NT2/D1 (cell line): ENCODE measurements at regions not wholly inside any gene's neighbourhood (a gene's known extent, or its start where the extent isn't known, plus 50 kb on each side); places are given as distances from the start of the nearest gene placed in this dataset.

Experiments used
- DNase-seq: peaks from one replicate; pipeline ENCODE4 v3.0.0-alpha.2; 2011; ENCODE audit warnings: low read depth, low spot score
- H3K27me3 ChIP-seq: 2 replicates; pipeline ENCODE4 v1.6.0; 2011; ENCODE audit warnings: mild to moderate bottlenecking; ENCODE audit not compliant: insufficient read length, insufficient read depth
- H3K36me3 ChIP-seq: 2 replicates; pipeline ENCODE4 v1.6.1; 2011; ENCODE audit warnings: mild to moderate bottlenecking, low read length, mixed read lengths; ENCODE audit not compliant: insufficient read depth, insufficient read length
- H3K4me1 ChIP-seq: 2 replicates; pipeline ENCODE4 v1.5.1; 2011; ENCODE audit not compliant: insufficient read depth, insufficient read length
- H3K4me3 ChIP-seq: 2 replicates; pipeline ENCODE4 v1.5.1; 2011; ENCODE audit warnings: low read depth; ENCODE audit not compliant: insufficient read length
- H3K9ac ChIP-seq: 2 replicates; pipeline ENCODE4 v1.6.0; 2011; ENCODE audit warnings: low read depth; ENCODE audit not compliant: insufficient read length
- H3K9me3 ChIP-seq: 2 replicates; pipeline ENCODE4 v1.5.1; 2011; ENCODE audit warnings: mild to moderate bottlenecking, low read length; ENCODE audit not compliant: insufficient read depth
- SUZ12 ChIP-seq: IDR thresholded peaks from 2 replicates; pipeline ENCODE4 v1.6.1; 2011; ENCODE audit not compliant: insufficient read length, insufficient read depth; ENCODE audit errors: extremely low read depth
- YY1 ChIP-seq: IDR thresholded peaks from 2 replicates; pipeline ENCODE4 v1.6.1; 2011; ENCODE audit not compliant: insufficient read length, insufficient read depth
- ZNF274 ChIP-seq: IDR thresholded peaks from 2 replicates; pipeline ENCODE4 v1.6.1; 2011; ENCODE audit warnings: mild to moderate bottlenecking, low read depth, low read length

DNA sequence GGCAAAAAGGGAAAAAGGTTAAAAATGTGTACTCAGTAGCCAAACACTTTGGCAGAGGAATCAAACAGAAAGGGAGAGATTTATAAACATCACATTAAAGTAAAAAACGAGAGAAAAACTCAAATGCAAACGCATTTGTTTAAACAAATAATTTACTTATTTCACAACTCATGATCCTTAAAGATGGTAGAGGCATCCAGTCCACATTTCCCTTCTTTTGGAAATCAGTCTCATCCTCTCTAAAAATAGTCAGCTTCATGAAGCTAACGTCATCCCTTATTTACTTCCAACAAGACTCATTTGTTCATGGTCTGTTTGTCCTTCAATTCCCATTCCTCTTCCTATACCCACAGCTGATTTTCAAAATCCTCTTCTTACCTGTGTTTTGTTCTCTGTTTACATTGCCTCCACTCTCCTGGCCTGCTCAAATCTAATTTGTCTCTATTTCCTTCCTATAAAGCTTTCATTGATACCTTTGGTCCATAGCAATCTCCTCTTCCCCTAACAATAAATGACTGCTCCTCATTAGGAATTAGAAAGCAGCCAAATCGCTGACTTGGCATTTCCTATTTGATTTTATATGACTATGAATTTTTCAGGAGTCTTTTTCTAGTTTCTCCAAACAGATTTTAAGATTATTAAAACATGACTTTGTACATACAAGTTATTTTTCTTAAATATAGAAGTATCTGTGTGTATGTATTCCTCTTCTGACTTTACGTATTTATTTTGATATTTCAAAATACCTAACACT lies 805.3 kb downstream of the TLE1 start:
- no peak for TF ChIP-seq SUZ12
- no peak for TF ChIP-seq ZNF274
- no peak for TF ChIP-seq YY1
- Histone ChIP-seq H3K4me1 (no peaks in the 10 kb centered on the region), H3K4me3 (no peak overlapping the region), H3K9ac (no peak overlapping the region), H3K27me3 (no peaks in the 10 kb centered on the region), H3K9me3 (no peaks in the 10 kb centered on the region), H3K36me3 (no peaks in the 10 kb centered on the region)
- DNase-seq: no peak

DNA sequence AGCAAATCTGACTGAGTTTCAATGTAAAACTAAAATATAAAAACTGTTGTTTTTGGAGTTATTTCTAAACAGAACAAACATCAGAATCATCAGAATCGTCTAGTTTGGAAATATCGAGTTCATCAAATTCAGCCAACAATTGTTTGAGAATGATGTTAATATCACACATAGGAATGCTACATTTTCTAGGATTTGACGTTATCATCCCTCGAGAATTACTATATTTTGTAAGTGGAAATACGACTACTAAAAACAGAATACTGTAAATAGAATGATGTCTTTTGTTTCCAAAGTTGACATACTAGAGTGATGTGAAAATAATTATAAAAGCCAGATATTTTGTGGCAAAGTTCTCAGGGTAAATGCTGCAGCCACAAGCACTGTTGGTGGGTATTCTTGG lies 805.9 kb downstream of the TLE1 start:
- Histone ChIP-seq H3K9me3 (no peaks in the 10 kb centered on the region), H3K4me1 (no peaks in the 10 kb centered on the region), H3K4me3 (no peak overlapping the region), H3K36me3 (no peaks in the 10 kb centered on the region), H3K9ac (no peak overlapping the region), H3K27me3 (no peaks in the 10 kb centered on the region)
- TF ChIP-seq SUZ12: no peak
- no peak for TF ChIP-seq ZNF274
- TF ChIP-seq YY1: no peak
- DNase-seq: no peak

DNA sequence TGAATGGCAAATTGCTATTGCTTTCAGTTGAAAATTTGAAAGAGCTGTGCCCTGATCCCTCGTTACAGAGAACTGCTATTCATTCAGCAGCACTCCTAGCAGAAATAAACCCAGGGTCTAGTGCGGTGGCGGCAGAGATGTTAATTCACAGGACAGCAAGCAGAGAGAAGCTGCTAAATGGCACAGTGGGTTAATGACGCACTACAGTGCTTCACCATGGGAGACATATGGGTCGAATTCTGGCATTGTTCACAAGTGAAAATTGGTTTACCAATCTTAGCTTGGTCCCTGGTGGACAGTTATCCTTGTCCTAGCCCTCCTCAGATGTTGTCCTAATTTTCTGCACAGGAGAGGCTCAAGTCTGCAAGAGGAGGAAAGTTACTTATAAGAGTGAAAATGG lies 807.4 kb downstream of the TLE1 start:
- H3K27me3 ChIP-seq: no peaks in the 10 kb centered on the region
- DNase-seq: no peak
- no peaks in the 10 kb centered on the region for H3K9me3 ChIP-seq
- H3K4me3 ChIP-seq: no peak overlapping the region
- no peaks in the 10 kb centered on the region for H3K4me1 ChIP-seq
- no peak overlapping the region for H3K9ac ChIP-seq
- no peak for TF ChIP-seq ZNF274
- TF ChIP-seq YY1: no peak
- no peak for TF ChIP-seq SUZ12
- H3K36me3 ChIP-seq: no peaks in the 10 kb centered on the region

DNA sequence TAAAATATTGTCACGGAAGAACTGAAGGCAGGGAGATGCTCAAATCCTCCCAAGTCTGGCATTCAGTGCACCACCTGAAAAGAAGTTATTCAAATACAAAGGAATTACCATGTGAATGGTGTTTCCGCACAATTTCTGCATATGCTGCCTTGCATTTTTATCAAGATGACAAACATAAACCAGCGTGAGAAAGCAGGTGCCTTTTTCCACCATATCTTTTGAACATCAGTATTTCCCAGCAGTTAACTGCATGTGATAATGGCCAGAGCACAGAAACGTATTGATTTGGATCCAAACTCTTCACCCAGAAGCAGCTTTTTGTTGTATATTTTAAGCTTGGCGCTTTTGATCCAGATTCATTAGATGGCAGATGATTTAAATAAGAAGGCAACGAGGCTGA lies 808.0 kb downstream of the TLE1 start:
- H3K9ac ChIP-seq: no peak overlapping the region
- no peak overlapping the region for H3K4me3 ChIP-seq
- no peaks in the 10 kb centered on the region for H3K4me1 ChIP-seq
- TF ChIP-seq SUZ12: no peak
- TF ChIP-seq ZNF274: no peak
- no peak for TF ChIP-seq YY1
- no peaks in the 10 kb centered on the region for H3K27me3 ChIP-seq
- no peaks in the 10 kb centered on the region for H3K36me3 ChIP-seq
- no peaks in the 10 kb centered on the region for H3K9me3 ChIP-seq
- DNase-seq: no peak

DNA sequence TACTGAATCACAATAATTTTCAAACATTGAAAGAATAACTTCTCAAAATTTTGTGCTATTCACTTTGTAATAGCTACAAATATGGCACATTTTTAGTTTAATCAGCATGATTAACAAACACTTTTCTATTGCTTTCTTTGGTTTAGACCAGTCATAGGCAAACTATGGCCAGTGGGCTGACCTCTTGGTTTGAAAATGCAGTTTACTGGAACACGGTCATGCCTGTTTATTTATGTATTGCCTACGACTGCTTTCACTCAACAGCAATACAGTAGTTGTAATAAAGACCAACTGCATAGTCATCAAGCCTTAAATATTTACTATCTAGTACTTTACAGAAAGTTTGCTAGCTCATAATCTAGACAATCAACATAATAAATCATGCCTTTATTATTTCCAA lies 810.8 kb downstream of the TLE1 start:
- TF ChIP-seq SUZ12 (no peak), YY1 (no peak), ZNF274 (no peak)
- no peak overlapping the region for H3K4me3 ChIP-seq
- no peaks in the 10 kb centered on the region for H3K36me3 ChIP-seq
- no peaks in the 10 kb centered on the region for H3K9me3 ChIP-seq
- no peak for DNase-seq
- no peak overlapping the region for H3K9ac ChIP-seq
- no peaks in the 10 kb centered on the region for H3K4me1 ChIP-seq
- H3K27me3 ChIP-seq: no peaks in the 10 kb centered on the region

DNA sequence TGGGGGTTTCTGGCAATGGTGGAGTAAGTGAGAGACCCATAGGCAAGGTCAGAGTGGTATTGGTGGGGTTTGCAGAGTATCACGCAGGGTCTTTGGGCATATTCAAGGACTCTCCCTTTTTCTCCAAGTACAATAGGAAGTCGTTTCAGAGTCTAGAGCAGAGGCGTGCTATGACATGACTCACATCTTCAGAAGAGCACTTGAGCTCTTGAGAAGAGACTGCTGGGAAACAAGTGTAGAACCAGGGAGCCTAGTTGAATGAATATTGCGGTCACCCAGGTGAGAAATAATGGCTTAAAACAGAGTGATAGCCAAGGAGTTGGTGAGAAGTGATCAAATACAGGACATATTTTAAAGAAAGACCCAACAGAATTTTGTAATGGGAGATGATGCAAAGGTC lies 813.4 kb downstream of the TLE1 start:
- H3K4me1 ChIP-seq: no peaks in the 10 kb centered on the region
- DNase-seq: no peak
- no peak overlapping the region for H3K4me3 ChIP-seq
- H3K27me3 ChIP-seq: no peaks in the 10 kb centered on the region
- H3K9ac ChIP-seq: no peak overlapping the region
- no peaks in the 10 kb centered on the region for H3K36me3 ChIP-seq
- TF ChIP-seq ZNF274: no peak
- TF ChIP-seq SUZ12: no peak
- TF ChIP-seq YY1: no peak
- no peaks in the 10 kb centered on the region for H3K9me3 ChIP-seq

DNA sequence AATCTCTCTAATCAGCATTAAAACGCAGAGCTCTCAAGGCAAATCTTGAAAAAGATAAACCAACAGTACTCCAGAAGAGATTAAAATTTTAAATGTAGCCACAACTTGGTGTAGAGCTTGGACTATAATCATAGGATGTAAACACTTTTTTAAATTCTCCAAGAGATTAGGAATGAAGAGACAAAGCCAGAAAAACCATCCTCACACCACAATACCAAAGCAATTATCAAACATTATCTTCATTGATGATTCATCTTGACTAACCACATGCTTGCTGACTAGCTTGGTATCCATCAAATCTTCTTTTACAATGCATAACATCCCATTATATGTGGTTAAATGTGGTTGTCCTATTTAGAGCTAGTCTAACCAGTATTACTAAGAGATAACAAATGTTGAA lies 815.1 kb downstream of the TLE1 start:
- no peaks in the 10 kb centered on the region for H3K27me3 ChIP-seq
- no peak overlapping the region for H3K9ac ChIP-seq
- TF ChIP-seq YY1: no peak
- TF ChIP-seq ZNF274: no peak
- no peak for TF ChIP-seq SUZ12
- no peak for DNase-seq
- H3K36me3 ChIP-seq: no peaks in the 10 kb centered on the region
- no peaks in the 10 kb centered on the region for H3K9me3 ChIP-seq
- H3K4me1 ChIP-seq: no peaks in the 10 kb centered on the region
- H3K4me3 ChIP-seq: no peak overlapping the region

DNA sequence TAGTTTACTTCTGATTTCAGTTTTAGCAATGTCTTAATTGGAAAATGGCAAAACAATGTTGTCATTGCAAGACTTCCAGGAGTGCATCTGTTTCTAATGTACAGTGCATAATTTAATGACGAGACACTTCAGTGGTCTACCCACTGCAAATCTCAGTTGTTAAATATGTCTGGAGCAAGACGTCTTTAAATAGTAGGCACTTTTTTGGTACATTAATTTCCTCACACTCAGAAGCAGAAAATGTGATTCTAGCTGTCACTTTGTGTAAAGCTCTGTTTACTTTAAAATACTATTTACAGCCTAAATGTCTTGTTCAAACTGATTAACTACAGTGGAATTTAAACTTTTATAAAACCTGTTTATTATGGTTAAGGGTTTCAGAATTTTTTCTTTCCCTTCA lies 815.5 kb downstream of the TLE1 start:
- Histone ChIP-seq H3K4me1 (no peaks in the 10 kb centered on the region), H3K27me3 (no peaks in the 10 kb centered on the region), H3K36me3 (no peaks in the 10 kb centered on the region), H3K9me3 (no peaks in the 10 kb centered on the region), H3K9ac (no peak overlapping the region), H3K4me3 (no peak overlapping the region)
- TF ChIP-seq ZNF274 (no peak), SUZ12 (no peak), YY1 (no peak)
- DNase-seq: no peak
